Neutrophil (primary cell): ENCODE measurements at regions not wholly inside any gene's neighbourhood (a gene's known extent, or its start where the extent isn't known, plus 50 kb on each side); places are given as distances from the start of the nearest gene placed in this dataset.

Source experiments
- H3K27ac ChIP-seq: fragments of 200-600 bp; sonication (generic); 2 replicates; pipeline ENCODE4 v1.5.1; 2016; ENCODE audit warnings: mild to moderate bottlenecking, moderate library complexity
- H3K27me3 ChIP-seq: fragments of 200-600 bp; sonication (generic); 2 replicates; pipeline ENCODE4 v1.6.0; 2016; ENCODE audit warnings: mild to moderate bottlenecking
- H3K36me3 ChIP-seq: fragments of 200-600 bp; sonication (generic); 2 replicates; pipeline ENCODE4 v1.5.1; 2017
- H3K4me1 ChIP-seq, 2 experiments: fragments of 200-600 bp in 1 of 2; sonication (generic) in 1 of 2; 1 replicate in 1 of 2; 2 replicates in 1 of 2; pipeline versions ENCODE4 v1.5.1 to v1.6.1; 2013 to 2016; ENCODE audit warnings: low read depth in 1 of 2, low read length in 1 of 2, mild to moderate bottlenecking in 1 of 2, moderate library complexity in 1 of 2; ENCODE audit not compliant: control insufficient read depth in 1 of 2, insufficient read depth in 1 of 2
- H3K4me3 ChIP-seq, 2 experiments: fragments of 200-600 bp in 1 of 2; sonication (generic) in 1 of 2; 1 replicate in 1 of 2; 2 replicates in 1 of 2; pipeline ENCODE4 v1.5.1; 2013 to 2016; ENCODE audit warnings: low read depth in 1 of 2, low read length in 1 of 2, mild to moderate bottlenecking in 1 of 2, moderate library complexity in 1 of 2
- H3K9me3 ChIP-seq: fragments of 200-600 bp; sonication (generic); 2 replicates; pipeline ENCODE4 v1.5.1; 2016
- CTCF ChIP-seq: fragments of 200-600 bp; sonication (generic); IDR thresholded peaks from 2 replicates; pipeline ENCODE4 v1.5.1; 2016; ENCODE audit warnings: antibody characterized with exemption

GRCh38 chr20:58087562-58087858, 140.9 kb downstream of the ANKRD60 start:
- no peak for TF ChIP-seq CTCF
- no peaks in the 10 kb centered on the region for H3K9me3 ChIP-seq
- H3K27ac ChIP-seq, result no peak overlapping the region
- H3K4me1 ChIP-seq, result no peaks in the 10 kb centered on the region
- no peaks in the 10 kb centered on the region for H3K27me3 ChIP-seq
- no peak overlapping the region for H3K4me3 ChIP-seq
- no peaks in the 10 kb centered on the region for H3K36me3 ChIP-seq

GRCh38 chr20:58086763-58087561, 141.5 kb downstream of the ANKRD60 start:
- H3K4me3 ChIP-seq, result no peak overlapping the region
- no peak overlapping the region for H3K27ac ChIP-seq
- H3K9me3 ChIP-seq, result no peaks in the 10 kb centered on the region
- H3K36me3 ChIP-seq, result no peaks in the 10 kb centered on the region
- no peak for TF ChIP-seq CTCF
- H3K27me3 ChIP-seq, result no peaks in the 10 kb centered on the region
- H3K4me1 ChIP-seq, result no peaks in the 10 kb centered on the region

- Histone ChIP-seq H3K4me1 (no peaks in the 10 kb centered on the region), H3K27me3 (no peaks in the 10 kb centered on the region), H3K4me3 (no peak overlapping the region), H3K36me3 (no peaks in the 10 kb centered on the region), H3K27ac (no peak overlapping the region), H3K9me3 (no peaks in the 10 kb centered on the region)
- no peak for TF ChIP-seq CTCF
Observed at GRCh38 chr20:58084966-58085365, 143.5 kb downstream of the ANKRD60 start.

GRCh38 chr20:58084566-58084965, 143.9 kb downstream of the ANKRD60 start:
- Histone ChIP-seq H3K27ac (no peak overlapping the region), H3K36me3 (no peaks in the 10 kb centered on the region), H3K4me1 (no peaks in the 10 kb centered on the region), H3K4me3 (no peak overlapping the region), H3K27me3 (no peaks in the 10 kb centered on the region), H3K9me3 (no peaks in the 10 kb centered on the region)
- TF ChIP-seq CTCF, result no peak

- no peaks in the 10 kb centered on the region for H3K9me3 ChIP-seq
- H3K27me3 ChIP-seq, result no peaks in the 10 kb centered on the region
- H3K4me3 ChIP-seq, result no peak overlapping the region
- H3K4me1 ChIP-seq, result no peaks in the 10 kb centered on the region
- TF ChIP-seq CTCF, result no peak
- H3K27ac ChIP-seq, result no peak overlapping the region
- no peaks in the 10 kb centered on the region for H3K36me3 ChIP-seq
Observed at GRCh38 chr20:58081846-58082245, 146.6 kb downstream of the ANKRD60 start.
